Testis (tissue), 2 donors: ENCODE measurements at regions not wholly inside any gene's neighbourhood (a gene's known extent, or its start where the extent isn't known, plus 50 kb on each side); places are given as distances from the start of the nearest gene placed in this dataset.

Source experiments
- DNase-seq: peaks from one replicate; pipeline ENCODE4 v3.0.0-alpha.2; 2019
- H3K27ac ChIP-seq, 2 donors: fragments of 200-600 bp; sonication (generic); one replicate each; pipeline ENCODE4 v1.5.1; 2019
- H3K27me3 ChIP-seq: fragments of 200-600 bp; sonication (generic); one replicate; pipeline ENCODE4 v1.5.1; 2019
- H3K36me3 ChIP-seq: fragments of 200-600 bp; sonication (generic); one replicate; pipeline ENCODE4 v1.5.1; 2017; ENCODE audit warnings: low read depth; ENCODE audit errors: missing control alignments
- H3K4me1 ChIP-seq: fragments of 200-600 bp; sonication (generic); one replicate; pipeline ENCODE4 v1.5.1; 2019
- H3K4me3 ChIP-seq, 2 donors: fragments of 200-600 bp; sonication (generic); one replicate each; pipeline ENCODE4 v1.5.1; 2017 to 2019
- H3K9me3 ChIP-seq: fragments of 200-600 bp; sonication (generic); one replicate; pipeline ENCODE4 v1.5.1; 2017
- POLR2A ChIP-seq: fragments of 450-650 bp; IDR thresholded peaks from one replicate; pipeline ENCODE4 v1.6.1; 2017; ENCODE audit warnings: antibody characterized with exemption, mild to moderate bottlenecking, moderate library complexity
- WGBS, 2 donors: methylation state at CpG; one replicate each; pipeline ENCODE4 v1.1.5; 2018; 5-methylcytosine and 5-hydroxymethylcytosine counted together
- intact Hi-C: fragments of 100-400 bp; cut with DNase I; formaldehyde crosslinking; loops from one replicate; pipeline ENCODE4 v1.15.1; 2023; ENCODE audit warnings: low total_unique reads
- TF ChIP-seq, protein P1 (sequence below), 3 experiments: fragments of 450-650 bp in 2 of 3; fragments of 200-600 bp in 1 of 3; sonication (generic) in 1 of 3; IDR thresholded peaks; one replicate each; pipeline ENCODE4 v1.5.1; 2016 to 2019; ENCODE audit warnings: antibody characterized with exemption in 3 of 3, mild to moderate bottlenecking in 2 of 3, moderate library complexity in 1 of 3

DNA sequence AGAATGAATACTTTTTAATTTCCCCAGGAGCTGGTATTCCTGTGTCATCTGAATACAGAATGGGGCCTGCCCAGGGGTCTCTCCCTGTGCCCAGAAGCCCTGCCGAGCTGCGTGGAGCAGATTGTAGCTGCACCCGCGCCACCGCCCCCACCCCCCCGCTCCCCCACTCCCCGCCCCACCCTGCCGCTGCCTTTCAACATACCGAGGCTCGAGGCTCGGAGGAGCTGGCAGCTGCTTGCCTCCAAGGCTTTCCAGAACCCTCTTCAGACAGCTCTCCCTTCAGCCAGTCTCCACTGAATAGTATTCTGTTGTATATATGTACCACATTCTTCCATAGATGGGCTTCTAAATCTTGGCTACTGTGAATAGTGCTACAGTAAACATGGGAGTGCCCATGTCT is 150.7 kb downstream of the TSN start:
- H3K36me3 ChIP-seq, result no peaks in the 10 kb centered on the region
- no peaks in the 10 kb centered on the region for H3K4me1 ChIP-seq
- no peak for DNase-seq
- WGBS, 2 donors, result 78 to 89% methylated on average over 11 of the region's 11 CpGs
- H3K9me3 ChIP-seq, result no peaks in the 10 kb centered on the region
- TF ChIP-seq, protein P1, sequence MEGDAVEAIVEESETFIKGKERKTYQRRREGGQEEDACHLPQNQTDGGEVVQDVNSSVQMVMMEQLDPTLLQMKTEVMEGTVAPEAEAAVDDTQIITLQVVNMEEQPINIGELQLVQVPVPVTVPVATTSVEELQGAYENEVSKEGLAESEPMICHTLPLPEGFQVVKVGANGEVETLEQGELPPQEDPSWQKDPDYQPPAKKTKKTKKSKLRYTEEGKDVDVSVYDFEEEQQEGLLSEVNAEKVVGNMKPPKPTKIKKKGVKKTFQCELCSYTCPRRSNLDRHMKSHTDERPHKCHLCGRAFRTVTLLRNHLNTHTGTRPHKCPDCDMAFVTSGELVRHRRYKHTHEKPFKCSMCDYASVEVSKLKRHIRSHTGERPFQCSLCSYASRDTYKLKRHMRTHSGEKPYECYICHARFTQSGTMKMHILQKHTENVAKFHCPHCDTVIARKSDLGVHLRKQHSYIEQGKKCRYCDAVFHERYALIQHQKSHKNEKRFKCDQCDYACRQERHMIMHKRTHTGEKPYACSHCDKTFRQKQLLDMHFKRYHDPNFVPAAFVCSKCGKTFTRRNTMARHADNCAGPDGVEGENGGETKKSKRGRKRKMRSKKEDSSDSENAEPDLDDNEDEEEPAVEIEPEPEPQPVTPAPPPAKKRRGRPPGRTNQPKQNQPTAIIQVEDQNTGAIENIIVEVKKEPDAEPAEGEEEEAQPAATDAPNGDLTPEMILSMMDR (IDR thresholded peaks at IDR 0.05), result no peak
- TF ChIP-seq POLR2A, result no peak
- H3K4me3 ChIP-seq, result no peak overlapping the region
- H3K27ac ChIP-seq, result no peak overlapping the region
- intact Hi-C loops, result no loop called here
- H3K27me3 ChIP-seq, result no peaks in the 10 kb centered on the region

DNA sequence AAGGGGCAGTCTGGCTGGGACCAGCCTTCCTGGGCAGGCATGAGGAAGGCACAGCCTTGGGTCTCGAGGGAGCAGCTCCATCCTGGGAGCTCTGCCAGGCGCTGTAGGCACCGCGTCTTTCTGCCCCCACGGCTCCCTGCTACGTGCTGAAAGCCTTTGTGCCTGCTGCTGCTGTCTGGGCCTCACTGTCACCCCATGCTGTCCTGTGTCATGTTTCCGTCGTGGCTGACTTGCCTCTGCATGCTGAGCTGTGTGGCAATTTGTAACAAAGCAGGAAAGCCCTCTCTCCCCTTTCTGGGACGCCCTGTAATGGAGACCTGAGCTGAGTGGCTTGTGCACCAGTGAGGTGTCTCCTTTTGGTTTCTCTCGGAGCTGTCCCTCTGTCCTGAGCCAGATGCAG is 152.5 kb downstream of the TSN start:
- Histone ChIP-seq H3K4me1 (no peaks in the 10 kb centered on the region), H3K27me3 (no peaks in the 10 kb centered on the region), H3K9me3 (no peaks in the 10 kb centered on the region), H3K27ac (no peak overlapping the region), H3K4me3 (no peak overlapping the region), H3K36me3 (no peaks in the 10 kb centered on the region)
- TF ChIP-seq, protein P1 (IDR thresholded peaks at IDR 0.05), result no peak
- no peak for TF ChIP-seq POLR2A
- DNase-seq, result peak; percentile 47
- intact Hi-C loops, result no loop called here
- 52 to 72% methylated on average over 7 to 10 of the region's 10 CpGs for WGBS, 2 donors

DNA sequence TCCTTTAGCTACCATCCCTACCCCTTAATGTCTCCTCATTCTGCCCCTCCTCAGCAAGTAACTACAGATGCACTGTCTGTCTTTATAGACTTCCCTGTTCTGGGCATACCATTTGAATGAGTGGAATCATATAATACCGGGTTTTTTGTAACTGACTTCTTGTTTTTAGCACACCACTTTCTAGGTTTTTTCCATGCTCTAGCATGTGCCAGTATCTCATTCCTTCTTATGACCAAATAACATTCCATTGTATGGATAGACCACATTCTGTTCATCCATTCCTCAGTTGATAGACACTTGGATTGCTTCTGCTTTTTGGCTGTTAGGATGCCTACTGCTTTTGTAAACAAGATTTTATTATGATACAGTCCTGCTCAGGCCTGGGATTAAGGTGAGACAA is 154.7 kb downstream of the TSN start:
- no peak for DNase-seq
- Histone ChIP-seq H3K4me1 (no peaks in the 10 kb centered on the region), H3K27me3 (no peaks in the 10 kb centered on the region), H3K27ac (no peak overlapping the region), H3K9me3 (no peaks in the 10 kb centered on the region), H3K36me3 (no peaks in the 10 kb centered on the region), H3K4me3 (no peak overlapping the region)
- intact Hi-C loops, result no loop called here
- WGBS, 2 donors, result 71 to 85% methylated on average over 1 of the region's 1 CpG
- TF ChIP-seq, protein P1 (IDR thresholded peaks at IDR 0.05), result no peak
- no peak for TF ChIP-seq POLR2A

DNA sequence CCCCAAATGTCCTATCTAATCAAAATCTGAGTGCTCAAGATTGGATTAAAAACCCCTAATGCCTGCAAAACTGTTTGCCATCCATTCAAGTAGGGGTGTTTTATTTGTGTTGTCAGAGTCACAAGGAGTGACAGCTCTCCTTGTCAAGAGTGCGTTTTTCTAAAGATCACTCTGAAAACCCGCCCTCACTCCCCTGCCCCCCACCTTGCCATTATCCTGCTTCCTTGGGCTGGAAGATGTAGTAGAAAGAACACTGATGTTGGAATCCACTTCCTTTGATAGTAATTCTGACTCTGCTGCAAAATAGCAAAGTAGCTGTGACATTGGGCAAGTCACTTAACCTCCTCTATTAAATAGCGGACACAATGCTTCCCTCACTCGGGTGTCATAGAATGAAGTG is 155.6 kb downstream of the TSN start:
- intact Hi-C loops, result no loop called here

DNA sequence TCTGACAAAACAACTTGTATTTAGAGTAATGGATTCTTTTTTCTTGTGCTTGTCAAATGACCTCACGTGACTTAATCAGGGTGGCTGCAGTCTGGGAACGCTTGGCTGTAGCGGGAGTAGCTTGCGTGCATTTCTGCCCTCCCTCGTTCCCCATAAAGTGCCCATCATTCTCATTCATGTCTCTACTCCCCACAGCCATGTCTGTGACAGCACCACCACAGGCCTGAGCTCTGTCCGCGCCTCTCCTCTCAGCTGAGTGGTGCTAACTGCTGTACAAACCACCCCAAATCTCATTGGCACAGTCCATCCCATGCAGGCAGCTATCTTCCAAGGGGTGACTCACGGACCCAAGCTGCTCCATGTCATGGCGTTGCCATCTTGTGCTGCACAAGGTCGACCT is 161.7 kb downstream of the TSN start:
- Histone ChIP-seq H3K4me3 (no peak overlapping the region), H3K4me1 (no peaks in the 10 kb centered on the region), H3K27ac (no peak overlapping the region), H3K9me3 (no peaks in the 10 kb centered on the region), H3K36me3 (no peaks in the 10 kb centered on the region), H3K27me3 (no peaks in the 10 kb centered on the region)
- intact Hi-C loops, result no loop called here
- no peak for DNase-seq
- TF ChIP-seq, protein P1 (IDR thresholded peaks at IDR 0.05), result no peak
- TF ChIP-seq POLR2A, result no peak
- WGBS, 2 donors, result 86 to 91% methylated on average over 10 of the region's 10 CpGs

More for the DNA sequence above, 155.6 kb downstream of the TSN start:
- Histone ChIP-seq H3K9me3 (no peaks in the 10 kb centered on the region), H3K36me3 (no peaks in the 10 kb centered on the region), H3K27me3 (no peaks in the 10 kb centered on the region), H3K27ac (no peak overlapping the region), H3K4me3 (no peak overlapping the region), H3K4me1 (no peaks in the 10 kb centered on the region)
- TF ChIP-seq, protein P1 (IDR thresholded peaks at IDR 0.05), result no peak
- no peak for TF ChIP-seq POLR2A
- WGBS, 2 donors, result 87% methylated on average over 4 of the region's 4 CpGs
- DNase-seq, result no peak
